ENCODE measurements at regions not wholly inside any gene's neighbourhood (a gene's known extent, or its start where the extent isn't known, plus 50 kb on each side); places are given as distances from the start of the nearest gene placed in this dataset.
A peak's percentile ranks its signal among the peaks of the same experiment; 100 is the strongest.

GRCh38 chr1:163013826-163014600 is 55.1 kb upstream of the RGS4 start:
- DNase-seq (ENCODE audit: low spot score) (no peak), FAIRE-seq (no peak)

GRCh38 chr1:163006051-163006834 is 62.9 kb upstream of the RGS4 start:
- FAIRE-seq, result no peak
- no peak for DNase-seq (ENCODE audit: low spot score)

GRCh38 chr1:162997499-162998285 is 71.5 kb upstream of the RGS4 start:
- no peak for DNase-seq (ENCODE audit: low spot score)
- no peak for FAIRE-seq

GRCh38 chr1:162996261-162996660 is 72.9 kb upstream of the RGS4 start:
- FAIRE-seq, result no peak

GRCh38 chr1:162994921-162995320 is 74.2 kb upstream of the RGS4 start:
- no peak for FAIRE-seq
- no peak for DNase-seq (ENCODE audit: low spot score)

More at GRCh38 chr1:162996261-162996660, 72.9 kb upstream of the RGS4 start:
- DNase-seq (ENCODE audit: low spot score), result no peak

- DNase-seq (ENCODE audit: low spot score) (no peak), FAIRE-seq (no peak)
These were observed 75.3 kb upstream of the RGS4 start for GRCh38 chr1:162993846-162994245.

GRCh38 chr1:162992945-162993344 is 76.2 kb upstream of the RGS4 start:
- FAIRE-seq (no peak), DNase-seq (ENCODE audit: low spot score) (no peak)

- FAIRE-seq (no peak), DNase-seq (ENCODE audit: low spot score) (no peak)
These were observed 77.7 kb upstream of the RGS4 start for GRCh38 chr1:162991444-162991843.

GRCh38 chr1:162990665-162991064 is 78.5 kb upstream of the RGS4 start:
- no peak for FAIRE-seq
- DNase-seq (ENCODE audit: low spot score), result no peak

GRCh38 chr1:162988869-162989268 is 80.3 kb upstream of the RGS4 start:
- DNase-seq (ENCODE audit: low spot score) (no peak), FAIRE-seq (no peak)

- DNase-seq (ENCODE audit: low spot score) (peak; percentile 67), FAIRE-seq (peak; percentile 91)
These were observed 81.3 kb upstream of the RGS4 start for GRCh38 chr1:162987866-162988265.

GRCh38 chr1:162985816-162986435 is 83.2 kb upstream of the RGS4 start:
- FAIRE-seq (no peak), DNase-seq (ENCODE audit: low spot score) (no peak)

GRCh38 chr1:162984699-162985098 is 84.5 kb upstream of the RGS4 start:
- FAIRE-seq (no peak), DNase-seq (ENCODE audit: low spot score) (peak; percentile 18)

GRCh38 chr1:162983671-162984425 is 85.3 kb upstream of the RGS4 start:
- FAIRE-seq, result peak; percentile 57
- DNase-seq (ENCODE audit: low spot score), result peak; percentile 13

GRCh38 chr1:162982364-162982763 is 86.8 kb upstream of the RGS4 start:
- DNase-seq (ENCODE audit: low spot score), result no peak
- FAIRE-seq, result no peak

- FAIRE-seq (no peak), DNase-seq (ENCODE audit: low spot score) (no peak)
These were observed 91.1 kb upstream of the RGS4 start for GRCh38 chr1:162977944-162978568.

- DNase-seq (ENCODE audit: low spot score) (no peak), FAIRE-seq (no peak)
These were observed 92.5 kb upstream of the RGS4 start for GRCh38 chr1:162976628-162977027.

GRCh38 chr1:162974810-162975209 is 94.4 kb upstream of the RGS4 start:
- DNase-seq (ENCODE audit: low spot score) (no peak), FAIRE-seq (no peak)

- peak; percentile 66 for DNase-seq (ENCODE audit: low spot score)
- FAIRE-seq, result peak; percentile 46
These were observed 95.8 kb upstream of the RGS4 start for GRCh38 chr1:162973381-162973795.

- no peak for FAIRE-seq
- no peak for DNase-seq (ENCODE audit: low spot score)
These were observed 96.4 kb upstream of the RGS4 start for GRCh38 chr1:162972773-162973172.

Measured in RCC 7860 (cell line).